ENCODE measurements at regions not wholly inside any gene's neighbourhood (a gene's known extent, or its start where the extent isn't known, plus 50 kb on each side); places are given as distances from the start of the nearest gene placed in this dataset.

GRCh38 chr5:68134669-68135313 lies 80.8 kb upstream of the PIK3R1 start:
- Histone ChIP-seq H3K36me3 (ENCODE audit: low read length) (no peaks in the 10 kb centered on the region), H4K20me1 (ENCODE audit: low read depth, low read length) (no peaks in the 10 kb centered on the region), H3K27ac (ENCODE audit: low read depth, low read length) (no peak overlapping the region), H2AFZ (ENCODE audit: low read depth, low read length, severe bottlenecking) (no peak overlapping the region), H3K79me2 (ENCODE audit: insufficient read depth, low read length) (no peaks in the 10 kb centered on the region), H3K9me2 (replicated peaks; ENCODE audit: insufficient read depth, low read length) (no peaks in the 10 kb centered on the region), H3K4me2 (ENCODE audit: low read depth, low read length, poor library complexity, severe bottlenecking) (no peak overlapping the region), H3F3A (ENCODE audit: insufficient read depth) (no peaks in the 10 kb centered on the region), H3K9ac (ENCODE audit: low read length) (no peak overlapping the region), H3K4me3 (ENCODE audit: insufficient read depth, low read length, poor library complexity, severe bottlenecking) (no peak overlapping the region), H3K9me3 (ENCODE audit: insufficient read depth, low read length) (no peaks in the 10 kb centered on the region), H3K27me3 (ENCODE audit: low read length) (no peaks in the 10 kb centered on the region)
- TF ChIP-seq CTCF (IDR thresholded peaks at IDR 0.05; ENCODE audit: insufficient read depth, low read length, poor library complexity, severe bottlenecking), result no peak
- no peak for TF ChIP-seq EZH2phosphoT487 (conservative IDR thresholded peaks at IDR 0.05; ENCODE audit: low read length)

- Histone ChIP-seq H2AFZ (ENCODE audit: low read depth, low read length, severe bottlenecking) (no peak overlapping the region), H3K9me3 (ENCODE audit: insufficient read depth, low read length) (no peaks in the 10 kb centered on the region), H3K9ac (ENCODE audit: low read length) (no peak overlapping the region), H3K79me2 (ENCODE audit: insufficient read depth, low read length) (no peaks in the 10 kb centered on the region), H3K9me2 (replicated peaks; ENCODE audit: insufficient read depth, low read length) (no peaks in the 10 kb centered on the region), H3K4me2 (ENCODE audit: low read depth, low read length, poor library complexity, severe bottlenecking) (no peak overlapping the region), H3K4me3 (ENCODE audit: insufficient read depth, low read length, poor library complexity, severe bottlenecking) (no peak overlapping the region), H4K20me1 (ENCODE audit: low read depth, low read length) (no peaks in the 10 kb centered on the region), H3K36me3 (ENCODE audit: low read length) (no peaks in the 10 kb centered on the region), H3K27me3 (ENCODE audit: low read length) (no peaks in the 10 kb centered on the region), H3K27ac (ENCODE audit: low read depth, low read length) (no peak overlapping the region), H3F3A (ENCODE audit: insufficient read depth) (no peaks in the 10 kb centered on the region)
- TF ChIP-seq EZH2phosphoT487 (conservative IDR thresholded peaks at IDR 0.05; ENCODE audit: low read length) (no peak), CTCF (IDR thresholded peaks at IDR 0.05; ENCODE audit: insufficient read depth, low read length, poor library complexity, severe bottlenecking) (no peak)
Measured at GRCh38 chr5:68134033-68134668, 81.4 kb upstream of the PIK3R1 start.

- no peaks in the 10 kb centered on the region for H3K9me3 ChIP-seq (ENCODE audit: insufficient read depth, low read length)
- no peaks in the 10 kb centered on the region for H3K36me3 ChIP-seq (ENCODE audit: low read length)
- H3F3A ChIP-seq (ENCODE audit: insufficient read depth), result no peaks in the 10 kb centered on the region
- no peak overlapping the region for H3K9ac ChIP-seq (ENCODE audit: low read length)
- no peaks in the 10 kb centered on the region for H3K79me2 ChIP-seq (ENCODE audit: insufficient read depth, low read length)
- H2AFZ ChIP-seq (ENCODE audit: low read depth, low read length, severe bottlenecking), result no peak overlapping the region
- TF ChIP-seq EZH2phosphoT487 (conservative IDR thresholded peaks at IDR 0.05; ENCODE audit: low read length) (no peak), CTCF (IDR thresholded peaks at IDR 0.05; ENCODE audit: insufficient read depth, low read length, poor library complexity, severe bottlenecking) (no peak)
- H3K4me2 ChIP-seq (ENCODE audit: low read depth, low read length, poor library complexity, severe bottlenecking), result no peak overlapping the region
- no peak overlapping the region for H3K4me3 ChIP-seq (ENCODE audit: insufficient read depth, low read length, poor library complexity, severe bottlenecking)
- no peaks in the 10 kb centered on the region for H3K9me2 ChIP-seq (replicated peaks; ENCODE audit: insufficient read depth, low read length)
- no peak overlapping the region for H3K27ac ChIP-seq (ENCODE audit: low read depth, low read length)
- no peaks in the 10 kb centered on the region for H3K27me3 ChIP-seq (ENCODE audit: low read length)
- H4K20me1 ChIP-seq (ENCODE audit: low read depth, low read length), result no peaks in the 10 kb centered on the region
Measured at GRCh38 chr5:68130253-68130652, 85.3 kb upstream of the PIK3R1 start.
